ENCODE measurements at regions not wholly inside any gene's neighbourhood (a gene's known extent, or its start where the extent isn't known, plus 50 kb on each side); places are given as distances from the start of the nearest gene placed in this dataset.

GRCh38 chr10:76651154-76651553 lies 986.5 kb downstream of the KCNMA1 start:
- Histone ChIP-seq H3K9ac (ENCODE audit: low read length) (no peak overlapping the region), H3K4me3 (ENCODE audit: low read length) (no peak overlapping the region), H3K9me3 (ENCODE audit: low read length) (no peaks in the 10 kb centered on the region), H3K79me2 (ENCODE audit: low read length) (no peaks in the 10 kb centered on the region), H3K4me1 (ENCODE audit: insufficient read depth, low read length) (no peaks in the 10 kb centered on the region), H3K36me3 (ENCODE audit: low read depth, low read length) (no peaks in the 10 kb centered on the region), H3K4me2 (ENCODE audit: low read length) (no peak overlapping the region), H3K27me3 (ENCODE audit: low read length) (peaks cover 43% of the 10 kb centered on the region), H3K27ac (ENCODE audit: low read length) (no peak overlapping the region), H3F3A (ENCODE audit: low read length, unreplicated experiment) (no peaks in the 10 kb centered on the region), H4K20me1 (ENCODE audit: low read length) (no peaks in the 10 kb centered on the region), H3K9me2 (replicated peaks; ENCODE audit: low read length) (0 out of 2 replicates have a peak, but pooled peaks cover 4% of the 10 kb centered on the region), H2AFZ (ENCODE audit: low read length) (no peak overlapping the region)
- ChIA-PET CTCF (no interaction called here), POLR2A (ENCODE audit: unreplicated experiment) (interaction anchor here (0.6 kb wide), 1 partner anchor 101 kb away, joined by 4 read pairs; no protein-coding TSS in a partner anchor)
- ATAC-seq = no peak
- no TSS peak for BruUV-seq (replicated peaks)
- TF ChIP-seq EZH2phosphoT487 (IDR thresholded peaks at IDR 0.05; ENCODE audit: borderline replicate concordance, low read length) (no peak), EZH2 (IDR thresholded peaks at IDR 0.05; ENCODE audit: low read length, unreplicated experiment) (no peak)
- TF ChIP-seq, protein P1, sequence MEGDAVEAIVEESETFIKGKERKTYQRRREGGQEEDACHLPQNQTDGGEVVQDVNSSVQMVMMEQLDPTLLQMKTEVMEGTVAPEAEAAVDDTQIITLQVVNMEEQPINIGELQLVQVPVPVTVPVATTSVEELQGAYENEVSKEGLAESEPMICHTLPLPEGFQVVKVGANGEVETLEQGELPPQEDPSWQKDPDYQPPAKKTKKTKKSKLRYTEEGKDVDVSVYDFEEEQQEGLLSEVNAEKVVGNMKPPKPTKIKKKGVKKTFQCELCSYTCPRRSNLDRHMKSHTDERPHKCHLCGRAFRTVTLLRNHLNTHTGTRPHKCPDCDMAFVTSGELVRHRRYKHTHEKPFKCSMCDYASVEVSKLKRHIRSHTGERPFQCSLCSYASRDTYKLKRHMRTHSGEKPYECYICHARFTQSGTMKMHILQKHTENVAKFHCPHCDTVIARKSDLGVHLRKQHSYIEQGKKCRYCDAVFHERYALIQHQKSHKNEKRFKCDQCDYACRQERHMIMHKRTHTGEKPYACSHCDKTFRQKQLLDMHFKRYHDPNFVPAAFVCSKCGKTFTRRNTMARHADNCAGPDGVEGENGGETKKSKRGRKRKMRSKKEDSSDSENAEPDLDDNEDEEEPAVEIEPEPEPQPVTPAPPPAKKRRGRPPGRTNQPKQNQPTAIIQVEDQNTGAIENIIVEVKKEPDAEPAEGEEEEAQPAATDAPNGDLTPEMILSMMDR (conservative IDR thresholded peaks at IDR 0.05; ENCODE audit: low read depth, low read length) = no peak
- intact Hi-C loops (cut with micrococcal nuclease) = no loop called here
- no peak for DNase-seq

DNA sequence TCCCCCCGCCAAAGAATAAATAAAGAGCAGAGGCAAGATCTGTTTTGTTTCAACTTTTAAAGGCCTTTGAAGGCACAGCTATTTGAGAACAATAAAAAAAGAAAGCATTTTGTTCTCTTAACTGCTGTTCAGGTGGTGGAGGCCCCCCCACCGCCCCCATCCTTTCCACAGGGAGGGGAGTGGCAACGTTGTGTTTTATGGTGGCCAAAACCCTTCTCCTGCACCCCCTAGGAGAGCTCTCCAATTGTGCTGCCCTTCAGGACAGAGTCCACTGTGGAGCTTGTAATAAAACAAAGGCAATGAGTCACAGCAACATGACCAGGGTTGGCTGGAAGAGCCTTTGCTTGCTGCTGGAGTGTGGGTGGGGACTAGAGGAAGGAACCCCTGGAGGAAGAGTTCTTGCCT lies 987.9 kb downstream of the KCNMA1 start:
- Histone ChIP-seq H3K79me2 (ENCODE audit: low read length) (no peaks in the 10 kb centered on the region), H3K36me3 (ENCODE audit: low read depth, low read length) (no peaks in the 10 kb centered on the region), H3K9ac (ENCODE audit: low read length) (no peak overlapping the region), H3K4me1 (ENCODE audit: insufficient read depth, low read length) (no peaks in the 10 kb centered on the region), H4K20me1 (ENCODE audit: low read length) (no peaks in the 10 kb centered on the region), H3K9me2 (replicated peaks; ENCODE audit: low read length) (0 out of 2 replicates have a peak, but pooled peaks cover 4% of the 10 kb centered on the region), H2AFZ (ENCODE audit: low read length) (no peak overlapping the region), H3K4me2 (ENCODE audit: low read length) (no peak overlapping the region), H3K9me3 (ENCODE audit: low read length) (no peaks in the 10 kb centered on the region), H3K27ac (ENCODE audit: low read length) (no peak overlapping the region), H3K4me3 (ENCODE audit: low read length) (no peak overlapping the region), H3K27me3 (ENCODE audit: low read length) (peaks cover 44% of the 10 kb centered on the region), H3F3A (ENCODE audit: low read length, unreplicated experiment) (no peaks in the 10 kb centered on the region)
- no TSS peak for BruUV-seq (replicated peaks)
- intact Hi-C loops (cut with micrococcal nuclease) = no loop called here
- DNase-seq (peak; percentile 66), ATAC-seq (peak; percentile 90)
- no peak for TF ChIP-seq EZH2 (IDR thresholded peaks at IDR 0.05; ENCODE audit: low read length, unreplicated experiment)
- TF ChIP-seq, protein P1 (conservative IDR thresholded peaks at IDR 0.05; ENCODE audit: low read depth, low read length) = no peak
- no peak for TF ChIP-seq EZH2phosphoT487 (IDR thresholded peaks at IDR 0.05; ENCODE audit: borderline replicate concordance, low read length)
- CTCF ChIA-PET = no interaction called here
- POLR2A ChIA-PET (ENCODE audit: unreplicated experiment) = no interaction called here

- TF ChIP-seq EZH2 (IDR thresholded peaks at IDR 0.05; ENCODE audit: low read length, unreplicated experiment) (no peak), EZH2phosphoT487 (IDR thresholded peaks at IDR 0.05; ENCODE audit: borderline replicate concordance, low read length) (no peak)
- TF ChIP-seq, protein P1 (conservative IDR thresholded peaks at IDR 0.05; ENCODE audit: low read depth, low read length) = no peak
- Histone ChIP-seq H3K4me1 (ENCODE audit: insufficient read depth, low read length) (no peaks in the 10 kb centered on the region), H4K20me1 (ENCODE audit: low read length) (no peaks in the 10 kb centered on the region), H3K27ac (ENCODE audit: low read length) (no peak overlapping the region), H3K36me3 (ENCODE audit: low read depth, low read length) (no peaks in the 10 kb centered on the region), H3K27me3 (ENCODE audit: low read length) (peaks cover 44% of the 10 kb centered on the region), H3K9ac (ENCODE audit: low read length) (no peak overlapping the region), H3F3A (ENCODE audit: low read length, unreplicated experiment) (no peaks in the 10 kb centered on the region), H2AFZ (ENCODE audit: low read length) (no peak overlapping the region), H3K79me2 (ENCODE audit: low read length) (no peaks in the 10 kb centered on the region), H3K4me3 (ENCODE audit: low read length) (no peak overlapping the region), H3K9me2 (replicated peaks; ENCODE audit: low read length) (0 out of 2 replicates have a peak, but pooled peaks cover 4% of the 10 kb centered on the region), H3K9me3 (ENCODE audit: low read length) (no peaks in the 10 kb centered on the region), H3K4me2 (ENCODE audit: low read length) (no peak overlapping the region)
- CTCF ChIA-PET = no interaction called here
- intact Hi-C loops (cut with micrococcal nuclease) = no loop called here
- POLR2A ChIA-PET (ENCODE audit: unreplicated experiment) = no interaction called here
- ATAC-seq (no peak), DNase-seq (no peak)
- no TSS peak for BruUV-seq (replicated peaks)
Measured at GRCh38 chr10:76649254-76649653, 988.4 kb downstream of the KCNMA1 start.
